HG02759 (cell line): ENCODE measurements at regions not wholly inside any gene's neighbourhood (a gene's known extent, or its start where the extent isn't known, plus 50 kb on each side); places are given as distances from the start of the nearest gene placed in this dataset.

ENCODE experiments used
- ATAC-seq: cut with Tn5 transposase; IDR thresholded peaks from one replicate; pipeline ENCODE4 v1.9.1; 2021; ENCODE audit warnings: mild to moderate bottlenecking, moderate library complexity; ENCODE audit not compliant: unreplicated experiment

DNA sequence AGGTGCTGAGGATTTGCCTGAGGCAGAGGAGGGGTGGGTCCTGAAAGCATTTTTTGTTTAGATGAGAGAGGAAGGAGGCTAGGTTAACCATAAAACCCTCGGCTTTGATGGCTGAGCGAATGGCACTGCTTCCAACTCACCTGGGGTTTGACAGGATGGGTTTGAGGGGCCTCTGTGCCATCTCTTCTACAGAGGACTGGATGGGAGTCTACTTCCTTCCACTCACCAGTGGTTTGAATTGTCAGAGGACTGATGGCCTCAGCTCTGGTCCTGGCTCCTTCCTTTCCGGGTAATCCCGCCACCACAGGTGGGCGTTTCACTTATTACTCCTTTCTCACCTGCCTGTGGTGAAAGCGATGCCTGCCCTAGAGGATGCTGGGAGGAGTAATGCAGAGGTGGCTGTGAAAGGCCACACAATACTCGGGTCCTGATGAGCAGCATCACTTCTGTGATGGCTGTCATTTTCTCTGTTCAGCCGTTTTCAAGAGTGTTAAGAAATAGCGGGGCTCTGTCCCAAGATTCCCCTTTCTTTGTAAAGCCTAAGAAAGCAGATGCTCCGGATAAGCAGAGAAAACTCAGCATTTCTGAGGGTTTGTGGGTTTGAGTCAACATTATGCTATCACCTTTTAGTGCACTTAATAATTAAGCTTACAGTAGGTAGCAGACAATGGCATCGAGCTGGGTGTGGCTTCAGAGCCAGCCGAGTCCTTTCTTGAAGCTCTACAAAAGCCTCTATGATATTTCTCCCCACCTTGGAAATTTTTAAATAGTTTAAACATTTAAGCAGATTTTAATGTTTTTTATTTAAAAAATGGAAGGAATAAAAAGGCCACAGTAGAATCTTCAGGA lies 220.7 kb downstream of the HLX start:
- no peak for ATAC-seq

DNA sequence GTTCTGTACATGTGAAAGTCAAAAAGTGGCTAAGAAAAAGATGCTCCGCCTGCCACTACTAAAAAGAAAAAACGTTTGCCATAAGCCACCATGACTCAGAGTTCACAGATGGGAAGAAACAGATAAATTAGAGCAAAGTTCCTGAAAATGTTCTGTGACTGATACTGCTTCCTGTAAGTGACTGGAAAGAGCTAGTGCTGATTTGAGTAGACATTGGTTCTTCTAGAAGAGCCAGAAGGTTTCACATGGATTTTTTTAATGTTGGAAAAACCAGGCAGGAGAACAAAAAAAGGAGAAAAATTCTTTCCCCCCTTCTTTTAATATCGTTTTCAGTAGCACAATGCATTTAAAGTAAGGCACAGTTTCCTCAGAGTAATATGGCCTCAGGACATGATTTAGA lies 221.4 kb downstream of the HLX start:
- ATAC-seq: no peak

DNA sequence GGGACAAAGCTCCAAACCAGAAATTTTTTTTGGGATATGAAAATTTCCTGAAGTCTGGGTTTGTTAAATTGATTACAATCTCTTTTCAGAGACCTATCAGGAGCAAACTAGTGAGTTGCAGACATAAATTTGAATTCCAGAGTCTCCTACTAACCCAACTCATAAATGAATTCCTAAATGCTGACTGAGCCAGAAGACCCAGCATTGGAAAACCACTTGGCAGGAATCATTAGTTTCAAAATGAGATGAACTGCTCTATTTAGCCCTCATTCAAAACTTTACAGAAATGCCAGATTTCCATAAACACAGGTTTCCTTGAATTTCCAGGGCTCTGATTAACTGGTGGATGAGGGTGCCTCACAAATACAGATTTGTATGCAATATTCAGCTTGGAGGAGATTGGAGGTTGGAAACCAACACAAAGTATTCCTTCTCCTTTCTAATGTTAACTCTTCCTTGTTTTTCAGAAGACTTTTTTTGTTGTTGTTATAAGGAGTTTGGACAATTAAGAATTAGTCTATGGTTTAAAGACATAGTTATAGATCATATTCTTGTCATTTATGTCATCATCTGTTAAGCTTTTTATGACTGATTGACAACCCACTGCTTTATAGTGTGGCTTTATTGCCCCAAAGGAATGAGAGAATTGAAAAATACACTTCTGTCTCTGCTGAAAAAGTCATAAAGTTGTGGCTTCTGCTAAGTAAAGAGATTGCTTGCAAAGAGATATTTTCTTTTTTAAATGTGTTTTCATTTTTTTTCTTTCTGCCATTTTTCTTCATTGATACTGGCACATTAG lies 222.8 kb downstream of the HLX start:
- ATAC-seq: no peak

DNA sequence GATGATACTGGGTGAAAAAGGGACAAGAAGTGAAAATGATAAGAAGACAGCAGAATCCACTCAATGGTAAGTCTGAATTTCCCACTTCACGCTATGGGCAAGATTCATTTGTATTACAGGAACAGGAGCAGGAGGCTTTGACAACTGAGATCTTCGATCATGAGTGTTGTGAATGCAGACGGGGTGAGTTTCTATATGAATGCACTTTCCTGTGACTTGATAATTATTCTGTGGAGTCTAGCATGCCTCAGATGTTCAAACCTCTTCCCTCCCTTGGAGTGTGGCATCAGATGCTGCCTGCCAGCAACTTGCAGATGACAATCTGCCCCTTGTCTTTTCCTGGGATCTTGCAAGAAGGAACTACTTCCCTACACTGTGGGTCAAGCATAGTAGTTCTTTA lies 225.4 kb downstream of the HLX start:
- ATAC-seq: no peak

DNA sequence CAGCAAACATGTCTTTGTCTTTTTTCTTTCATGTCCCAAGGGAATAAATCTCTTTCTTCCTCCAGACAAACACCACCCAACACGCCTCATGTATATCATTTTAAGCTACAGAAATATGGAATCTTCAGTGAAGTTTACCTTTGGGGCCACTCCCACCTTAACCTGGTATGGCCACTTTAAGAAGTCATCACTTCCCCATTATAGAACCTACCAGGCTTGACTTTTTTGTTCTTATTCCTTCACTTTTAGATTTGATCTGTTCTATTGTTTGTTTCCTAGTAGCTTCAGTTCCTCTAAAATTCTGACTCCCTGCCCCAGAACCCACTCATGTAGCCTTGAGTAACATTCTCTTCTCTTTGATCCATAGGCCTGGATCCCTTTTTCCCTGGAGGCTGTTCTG lies 226.3 kb downstream of the HLX start:
- ATAC-seq: no peak

DNA sequence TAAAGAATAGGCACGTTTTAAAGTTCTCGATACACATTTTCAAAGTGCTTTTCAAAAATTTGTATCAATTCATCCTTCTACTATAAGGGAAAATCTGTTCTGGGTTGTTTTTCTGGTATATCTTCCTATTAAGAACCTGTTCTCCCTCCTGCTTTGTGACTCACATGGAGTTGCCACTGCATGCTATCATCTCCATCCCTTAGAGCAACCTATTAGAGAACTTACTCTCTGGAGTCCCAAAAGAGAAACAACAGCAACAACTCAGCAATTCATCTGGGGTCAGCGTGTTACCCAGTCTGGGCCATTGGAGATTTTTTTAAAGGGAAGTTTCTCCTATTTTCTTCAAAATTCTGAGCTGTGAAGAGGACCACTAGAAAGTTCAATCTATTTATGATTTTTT lies 227.4 kb downstream of the HLX start:
- no peak for ATAC-seq

DNA sequence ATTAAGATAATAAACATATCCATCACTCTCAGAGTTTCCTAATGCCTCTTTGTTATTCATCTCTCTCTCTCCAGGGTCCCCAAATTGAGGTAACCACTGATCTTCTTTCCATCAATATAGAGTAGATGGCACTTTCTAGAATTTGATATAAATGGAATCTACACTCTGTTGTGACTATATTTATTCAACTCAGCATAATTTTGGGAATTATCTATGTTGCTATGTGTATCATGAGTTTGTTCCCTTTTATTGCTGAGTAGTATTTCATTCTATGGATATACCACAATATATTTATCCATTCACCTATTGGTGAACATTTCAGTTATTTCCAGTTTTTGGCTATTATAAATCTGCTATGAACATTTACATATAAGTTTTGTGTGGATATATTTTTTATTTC lies 230.7 kb downstream of the HLX start:
- no peak for ATAC-seq

DNA sequence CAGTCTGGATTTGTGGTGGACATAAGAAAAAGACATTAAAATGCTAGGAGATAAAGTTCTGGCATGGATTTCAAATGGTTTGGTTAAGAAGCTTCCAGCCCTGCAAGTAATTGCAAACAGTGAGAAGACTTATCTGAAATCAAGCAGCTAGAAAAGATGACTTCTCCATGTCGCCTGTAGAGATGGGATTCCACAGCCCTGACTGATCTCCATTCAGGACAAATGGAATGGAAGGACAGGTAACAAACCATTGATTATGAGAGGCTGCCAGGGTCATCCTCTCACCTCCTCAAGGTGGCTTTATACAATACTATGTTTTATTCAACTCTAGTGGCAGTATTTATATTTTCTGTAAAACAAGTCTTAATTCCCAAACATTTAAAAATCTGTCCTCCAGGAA lies 237.9 kb downstream of the HLX start:
- no peak for ATAC-seq

DNA sequence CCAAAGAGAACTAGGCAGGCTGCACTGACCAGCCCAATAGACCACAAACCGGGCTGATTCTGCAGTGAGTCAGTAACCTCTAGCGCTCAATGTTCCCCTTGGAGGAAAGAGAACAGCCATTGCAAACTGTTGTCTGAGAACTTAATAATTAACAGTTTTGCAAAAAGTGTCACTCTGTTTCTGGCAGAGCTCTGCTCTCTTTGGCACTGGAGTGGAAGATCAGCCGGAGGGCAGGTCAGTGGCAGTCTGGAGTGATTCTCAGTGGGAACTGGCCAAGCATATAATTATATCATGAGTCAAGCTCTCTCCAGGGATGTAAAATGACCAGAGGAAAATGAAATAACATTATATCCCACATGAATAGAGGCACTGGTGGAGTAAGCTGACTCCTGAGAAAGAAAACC lies 238.3 kb downstream of the HLX start:
- no peak for ATAC-seq

DNA sequence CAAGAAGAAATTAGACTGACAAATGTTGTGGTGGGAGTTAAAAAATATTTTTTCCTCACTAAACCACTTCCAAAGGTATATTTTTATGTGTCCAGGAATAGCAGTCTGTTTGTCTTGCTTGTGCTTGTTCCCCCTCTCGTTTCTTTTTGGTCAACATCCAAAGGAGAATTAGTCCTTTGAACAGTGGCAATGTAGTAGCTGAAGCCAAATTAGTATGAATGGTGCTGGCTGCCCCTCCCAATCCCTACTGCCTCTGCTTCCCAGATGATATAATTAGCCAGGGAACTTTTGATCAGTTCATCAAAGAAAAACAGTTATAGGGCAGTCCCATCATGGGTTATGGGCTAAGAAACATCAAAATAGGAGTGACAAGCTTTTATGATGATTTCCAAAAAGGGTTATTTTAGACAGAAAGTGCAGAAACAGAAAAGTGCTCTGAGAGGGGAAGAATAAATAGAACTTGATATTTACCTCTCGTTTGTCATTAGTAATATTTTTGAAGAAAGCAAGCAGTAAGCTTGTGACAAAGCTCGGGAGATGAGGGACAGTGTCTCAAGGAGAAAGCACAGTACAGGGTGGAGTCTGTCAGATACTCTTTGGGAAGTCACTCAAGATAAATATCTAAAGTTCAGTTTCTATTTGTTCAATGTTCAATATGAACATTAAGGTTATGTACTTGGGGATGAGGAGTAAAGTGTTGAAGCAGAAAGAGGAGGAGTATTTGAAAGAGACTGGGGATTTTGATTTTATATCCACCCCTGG lies 239.1 kb downstream of the HLX start:
- no peak for ATAC-seq

DNA sequence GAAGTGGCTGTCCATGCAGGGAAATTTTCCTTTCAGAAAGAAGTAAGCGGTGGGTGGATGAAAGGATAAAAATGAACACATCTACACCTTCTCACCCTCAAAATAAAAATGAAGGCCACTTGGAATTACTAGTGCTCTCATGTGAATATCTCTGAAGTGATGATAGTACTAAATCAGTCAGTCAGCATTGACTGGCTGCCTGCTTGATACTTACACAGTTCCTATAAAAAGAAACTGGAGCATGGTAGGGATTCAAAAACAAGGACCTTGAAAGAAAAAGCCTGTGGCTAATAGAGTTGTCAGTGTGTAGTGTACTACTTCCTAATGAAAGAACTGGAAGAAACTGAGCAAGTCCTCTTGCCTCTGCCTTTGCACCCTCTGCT lies 239.7 kb downstream of the HLX start:
- no peak for ATAC-seq

DNA sequence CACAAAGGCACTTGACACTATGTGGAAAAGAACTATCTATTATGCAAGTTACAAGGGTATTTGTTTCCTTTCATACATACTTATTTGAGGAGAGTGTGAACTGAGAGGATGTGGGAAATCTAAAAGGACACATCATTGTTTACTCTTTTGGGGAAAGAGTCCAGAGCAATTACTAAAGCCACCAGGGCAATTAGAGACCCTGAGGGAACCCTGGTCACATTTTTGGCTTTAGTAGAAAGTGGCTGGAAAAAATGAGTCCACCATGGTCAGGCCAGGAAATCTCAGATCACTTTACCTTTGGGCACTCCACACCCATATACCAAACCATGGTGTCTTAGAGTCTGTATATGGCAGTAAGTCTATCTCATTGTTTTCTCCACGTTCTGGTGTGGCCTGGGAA lies 243.3 kb downstream of the HLX start:
- no peak for ATAC-seq

DNA sequence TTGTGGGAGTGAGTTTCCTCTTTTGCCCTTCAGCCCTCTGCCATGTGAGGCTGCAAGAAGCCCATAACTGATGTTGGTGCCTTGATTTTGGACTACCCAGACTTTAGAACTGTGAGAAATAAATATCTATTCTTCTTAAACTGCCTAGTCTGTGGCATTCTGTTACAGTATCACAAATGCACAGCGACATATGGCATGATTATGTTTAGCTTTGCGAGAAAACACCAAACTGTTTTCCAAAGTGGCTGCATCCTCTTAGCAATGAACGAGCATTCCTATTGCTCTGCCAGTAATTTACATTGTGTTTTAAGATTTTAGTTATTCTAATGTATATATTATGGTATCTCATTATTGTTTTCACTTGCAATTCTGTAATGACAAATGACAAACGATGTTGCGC lies 246.7 kb downstream of the HLX start:
- ATAC-seq: no peak

DNA sequence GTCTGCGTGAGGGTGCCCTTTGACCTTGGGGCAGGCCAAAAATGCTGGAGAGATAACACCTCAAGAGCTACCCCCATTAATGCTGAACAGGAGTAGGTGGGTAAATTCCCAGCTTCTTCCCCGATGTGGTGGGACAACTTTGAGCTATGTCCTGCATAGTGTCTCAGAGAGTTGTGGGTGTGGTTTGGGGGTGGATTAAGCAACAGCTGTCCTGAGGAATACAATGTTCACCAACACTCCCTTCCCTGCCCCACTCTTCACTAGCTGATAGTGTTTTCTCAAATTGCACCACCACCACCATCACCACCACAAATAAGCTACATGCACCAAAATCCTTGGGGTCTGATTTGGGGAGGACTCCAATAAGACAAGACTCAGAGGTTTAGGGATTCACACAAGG lies 258.4 kb downstream of the HLX start:
- no peak for ATAC-seq

DNA sequence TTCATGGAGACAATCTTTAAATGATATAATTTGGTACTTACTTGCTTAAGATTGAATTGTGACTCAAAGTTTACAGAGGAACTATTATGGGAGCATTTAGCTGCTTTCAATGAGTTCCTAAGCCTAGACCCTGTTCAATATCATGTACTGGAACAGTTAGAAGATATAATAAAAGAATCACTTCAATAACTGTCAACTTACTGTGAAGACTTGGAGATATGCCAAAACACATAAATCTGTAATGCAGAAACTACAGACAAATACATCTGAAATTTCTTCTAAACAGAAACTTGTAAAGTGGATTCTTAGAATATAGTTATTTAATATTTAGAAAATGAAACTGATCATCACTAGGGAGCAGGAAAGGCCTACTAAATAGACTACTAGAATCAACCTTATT lies 259.3 kb downstream of the HLX start:
- no peak for ATAC-seq

DNA sequence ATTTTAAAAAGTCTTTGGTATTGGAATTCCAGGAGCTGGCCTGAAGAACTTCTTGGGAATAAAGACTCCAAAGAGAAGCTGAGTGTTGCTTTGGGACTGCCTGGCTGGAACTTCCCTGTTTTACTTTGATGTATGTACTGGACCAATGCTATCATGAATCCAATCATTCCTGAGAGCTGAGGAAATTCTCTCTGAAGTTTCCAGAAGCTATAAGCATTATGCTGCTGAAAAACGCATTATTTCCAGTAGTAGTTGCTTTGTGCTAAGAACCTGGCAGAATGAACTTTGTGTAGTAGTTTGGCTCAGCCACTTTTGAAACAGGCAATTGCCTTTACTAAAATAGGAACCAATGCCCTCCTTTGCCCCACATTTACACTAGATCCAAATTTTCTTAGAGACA lies 260.7 kb downstream of the HLX start:
- ATAC-seq: no peak

DNA sequence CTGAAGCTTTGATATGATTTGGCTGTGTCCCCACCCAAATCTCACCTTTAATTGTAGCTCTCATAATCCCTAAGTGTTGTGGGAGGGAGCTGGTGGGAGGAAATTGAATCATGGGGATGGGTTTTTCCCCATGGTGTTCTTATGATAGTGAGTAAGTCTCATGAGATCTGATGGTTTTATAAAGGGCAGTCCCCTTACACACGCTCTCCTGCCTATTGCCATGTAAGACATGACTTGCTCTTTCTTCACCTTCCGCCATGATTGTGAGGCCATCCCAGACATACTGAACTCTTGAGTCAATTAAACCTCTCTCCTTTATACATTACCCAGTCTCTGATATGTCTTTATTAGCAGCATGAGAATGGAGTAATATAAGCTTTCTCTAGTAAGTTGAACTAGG lies 261.9 kb downstream of the HLX start:
- no peak for ATAC-seq

DNA sequence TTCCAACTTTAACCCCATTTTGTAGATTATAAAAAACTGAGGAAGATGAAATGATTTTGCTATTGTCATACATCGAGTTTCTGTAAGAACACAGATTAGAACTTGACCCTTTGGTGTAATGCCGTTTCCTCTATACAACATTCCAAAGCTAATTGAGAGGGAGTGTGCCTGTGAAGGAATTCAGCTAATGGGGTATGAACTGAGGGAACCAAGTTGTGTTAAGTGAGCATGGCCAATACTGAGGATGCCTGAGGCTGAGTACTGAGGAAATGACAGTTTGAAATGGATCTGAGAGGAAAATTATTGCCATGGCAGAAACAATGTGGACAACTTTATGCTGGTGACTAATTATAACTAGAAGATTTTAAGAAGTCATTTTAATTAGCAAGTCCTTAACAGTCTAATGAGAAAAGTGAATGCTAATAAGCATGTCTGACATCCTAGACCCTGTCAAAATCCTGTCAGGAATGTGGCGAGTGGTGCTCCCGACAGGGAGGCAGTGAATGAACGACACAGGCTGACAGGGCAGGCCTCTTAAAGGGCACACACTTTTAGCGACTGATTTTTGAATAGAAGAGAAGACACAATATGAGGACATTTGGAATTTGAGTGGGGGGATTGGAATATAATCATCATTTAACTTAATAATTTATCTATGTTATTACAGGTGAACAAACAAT lies 262.5 kb downstream of the HLX start:
- no peak for ATAC-seq

DNA sequence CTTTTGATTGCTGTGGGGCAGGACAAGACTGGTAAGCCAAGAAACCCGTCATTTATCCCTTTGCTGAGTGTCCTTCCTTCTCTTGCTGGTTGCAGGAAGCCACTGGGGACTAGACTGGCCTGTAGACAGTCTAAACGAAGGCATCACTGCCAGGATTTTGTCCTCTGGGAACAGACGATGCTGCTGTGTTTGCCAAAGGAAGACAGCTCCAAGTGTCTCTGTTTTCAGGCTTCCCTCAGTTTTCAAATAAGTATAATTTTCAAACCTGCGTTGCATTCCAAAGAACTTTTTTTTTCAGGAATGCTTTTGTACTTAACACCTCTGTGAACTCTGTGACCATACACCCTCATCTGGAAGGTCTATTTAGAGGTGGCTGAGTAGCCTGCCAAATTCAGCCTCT lies 269.4 kb downstream of the HLX start:
- no peak for ATAC-seq

DNA sequence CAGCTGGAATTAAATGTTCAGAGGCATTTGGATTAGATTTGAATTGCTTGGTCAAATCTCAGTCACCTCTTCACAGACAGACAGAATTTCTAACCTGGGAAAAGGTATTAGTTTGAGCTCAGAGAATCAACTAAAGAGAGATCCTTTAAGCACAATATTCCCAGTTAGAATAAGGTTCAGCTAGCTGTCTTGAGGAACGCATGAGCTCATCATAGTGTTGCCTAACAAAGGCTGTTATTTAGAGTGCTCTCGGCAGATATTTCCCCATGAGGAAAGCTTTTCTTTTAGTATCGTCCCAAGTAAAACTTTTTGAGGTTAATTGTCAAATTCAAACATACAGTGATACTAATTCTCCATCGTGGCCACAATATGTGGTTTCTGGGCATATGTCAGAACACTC lies 269.9 kb downstream of the HLX start:
- ATAC-seq: no peak

DNA sequence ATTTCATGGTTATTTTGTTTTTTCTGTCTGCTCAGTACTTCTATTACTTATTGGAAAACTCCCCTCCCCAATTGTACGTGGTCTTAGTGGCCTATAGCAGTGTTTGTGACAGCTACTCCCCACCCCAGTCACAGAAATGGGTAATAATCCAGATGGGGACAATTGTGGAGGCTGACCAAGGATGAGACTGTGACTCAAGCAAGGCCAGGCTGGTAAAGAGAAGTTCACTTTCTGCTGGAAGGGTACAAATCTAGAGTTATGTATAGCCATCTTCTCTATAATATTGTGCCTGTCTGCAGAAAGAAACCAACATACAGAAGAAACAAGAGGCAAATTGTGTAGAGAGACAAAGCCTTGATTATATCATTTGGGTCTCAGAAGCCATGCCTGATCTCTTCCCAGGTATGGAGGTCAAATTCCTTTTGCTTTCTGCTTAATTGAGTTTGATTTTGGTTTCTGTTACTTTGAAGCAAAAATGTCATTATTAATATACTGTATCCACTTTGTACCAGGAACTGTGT lies 270.4 kb downstream of the HLX start:
- ATAC-seq: no peak
